Esophagus muscularis mucosa (tissue), 3 donors: ENCODE measurements at regions not wholly inside any gene's neighbourhood (a gene's known extent, or its start where the extent isn't known, plus 50 kb on each side); places are given as distances from the start of the nearest gene placed in this dataset.

Source experiments
- CTCF ChIP-seq, 3 experiments: fragments of 200-600 bp in 2 of 3; fragments of 450-650 bp in 1 of 3; sonication (generic) in 2 of 3; IDR thresholded peaks; one replicate each; pipeline ENCODE4 v1.5.1; 2017 to 2019; ENCODE audit warnings: antibody characterized with exemption in 3 of 3, mild to moderate bottlenecking in 2 of 3, moderate library complexity in 1 of 3
- POLR2A ChIP-seq: fragments of 450-650 bp; IDR thresholded peaks from one replicate; pipeline ENCODE4 v1.6.1; 2017; ENCODE audit warnings: antibody characterized with exemption, moderate library complexity, mild to moderate bottlenecking, low read depth

- no peak for TF ChIP-seq POLR2A
- no peak for TF ChIP-seq CTCF (IDR thresholded peaks at IDR 0.05)
Measured at GRCh38 chr12:43028826-43029225, 439.3 kb upstream of the PRICKLE1 start.
